Uterus (tissue), 2 donors: ENCODE measurements at regions not wholly inside any gene's neighbourhood (a gene's known extent, or its start where the extent isn't known, plus 50 kb on each side); places are given as distances from the start of the nearest gene placed in this dataset.
A peak's percentile ranks its signal among the peaks of the same experiment; 100 is the strongest.

Experiments
- POLR2A ChIP-seq, 2 donors: fragments of 450-650 bp; IDR thresholded peaks; one replicate each; pipeline ENCODE4 v1.6.1; 2016; ENCODE audit warnings: antibody characterized with exemption in 2 of 2, mild to moderate bottlenecking in 1 of 2, moderate library complexity in 1 of 2
- TF ChIP-seq, protein P1 (sequence below), 4 experiments: fragments of 200-600 bp in 2 of 4; fragments of 450-650 bp in 2 of 4; sonication (generic) in 2 of 4; IDR thresholded peaks; one replicate each; pipeline ENCODE4 v1.5.1; 2016 to 2019; ENCODE audit warnings: antibody characterized with exemption in 4 of 4, mild to moderate bottlenecking in 2 of 4, moderate library complexity in 1 of 4

DNA sequence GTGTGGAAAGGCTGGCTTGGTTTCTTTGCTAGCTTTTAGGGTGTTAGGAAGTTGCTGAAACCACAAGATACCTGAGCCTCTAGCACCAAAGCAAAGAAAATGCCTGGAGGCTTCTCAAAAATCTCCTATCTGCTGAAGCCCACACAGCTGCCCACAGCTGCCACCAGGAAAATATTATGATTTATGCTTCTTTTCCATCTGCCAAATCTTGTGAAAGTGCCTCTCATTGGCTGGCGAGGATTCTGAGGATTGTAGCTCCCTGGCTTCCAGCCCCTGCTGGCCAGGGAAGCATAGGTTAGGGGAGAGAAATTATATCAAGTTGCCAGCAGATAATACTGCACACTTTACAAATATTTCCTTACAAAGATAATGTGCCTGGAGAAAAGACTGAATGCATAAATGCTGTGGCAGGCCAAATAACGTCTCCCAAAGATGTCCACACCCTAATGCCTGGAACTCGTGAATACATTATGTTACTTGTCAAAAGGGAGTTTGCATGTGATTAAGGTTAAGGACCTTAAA lies 98.4 kb downstream of the MRPL14 start:
- TF ChIP-seq, protein P1, sequence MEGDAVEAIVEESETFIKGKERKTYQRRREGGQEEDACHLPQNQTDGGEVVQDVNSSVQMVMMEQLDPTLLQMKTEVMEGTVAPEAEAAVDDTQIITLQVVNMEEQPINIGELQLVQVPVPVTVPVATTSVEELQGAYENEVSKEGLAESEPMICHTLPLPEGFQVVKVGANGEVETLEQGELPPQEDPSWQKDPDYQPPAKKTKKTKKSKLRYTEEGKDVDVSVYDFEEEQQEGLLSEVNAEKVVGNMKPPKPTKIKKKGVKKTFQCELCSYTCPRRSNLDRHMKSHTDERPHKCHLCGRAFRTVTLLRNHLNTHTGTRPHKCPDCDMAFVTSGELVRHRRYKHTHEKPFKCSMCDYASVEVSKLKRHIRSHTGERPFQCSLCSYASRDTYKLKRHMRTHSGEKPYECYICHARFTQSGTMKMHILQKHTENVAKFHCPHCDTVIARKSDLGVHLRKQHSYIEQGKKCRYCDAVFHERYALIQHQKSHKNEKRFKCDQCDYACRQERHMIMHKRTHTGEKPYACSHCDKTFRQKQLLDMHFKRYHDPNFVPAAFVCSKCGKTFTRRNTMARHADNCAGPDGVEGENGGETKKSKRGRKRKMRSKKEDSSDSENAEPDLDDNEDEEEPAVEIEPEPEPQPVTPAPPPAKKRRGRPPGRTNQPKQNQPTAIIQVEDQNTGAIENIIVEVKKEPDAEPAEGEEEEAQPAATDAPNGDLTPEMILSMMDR (IDR thresholded peaks at IDR 0.05), result peak in 2 of 4 experiments; percentile 7 to 18
- TF ChIP-seq POLR2A (IDR thresholded peaks at IDR 0.05), result no peak
